ENCODE measurements at regions not wholly inside any gene's neighbourhood (a gene's known extent, or its start where the extent isn't known, plus 50 kb on each side); places are given as distances from the start of the nearest gene placed in this dataset.

- TF ChIP-seq, protein P1, sequence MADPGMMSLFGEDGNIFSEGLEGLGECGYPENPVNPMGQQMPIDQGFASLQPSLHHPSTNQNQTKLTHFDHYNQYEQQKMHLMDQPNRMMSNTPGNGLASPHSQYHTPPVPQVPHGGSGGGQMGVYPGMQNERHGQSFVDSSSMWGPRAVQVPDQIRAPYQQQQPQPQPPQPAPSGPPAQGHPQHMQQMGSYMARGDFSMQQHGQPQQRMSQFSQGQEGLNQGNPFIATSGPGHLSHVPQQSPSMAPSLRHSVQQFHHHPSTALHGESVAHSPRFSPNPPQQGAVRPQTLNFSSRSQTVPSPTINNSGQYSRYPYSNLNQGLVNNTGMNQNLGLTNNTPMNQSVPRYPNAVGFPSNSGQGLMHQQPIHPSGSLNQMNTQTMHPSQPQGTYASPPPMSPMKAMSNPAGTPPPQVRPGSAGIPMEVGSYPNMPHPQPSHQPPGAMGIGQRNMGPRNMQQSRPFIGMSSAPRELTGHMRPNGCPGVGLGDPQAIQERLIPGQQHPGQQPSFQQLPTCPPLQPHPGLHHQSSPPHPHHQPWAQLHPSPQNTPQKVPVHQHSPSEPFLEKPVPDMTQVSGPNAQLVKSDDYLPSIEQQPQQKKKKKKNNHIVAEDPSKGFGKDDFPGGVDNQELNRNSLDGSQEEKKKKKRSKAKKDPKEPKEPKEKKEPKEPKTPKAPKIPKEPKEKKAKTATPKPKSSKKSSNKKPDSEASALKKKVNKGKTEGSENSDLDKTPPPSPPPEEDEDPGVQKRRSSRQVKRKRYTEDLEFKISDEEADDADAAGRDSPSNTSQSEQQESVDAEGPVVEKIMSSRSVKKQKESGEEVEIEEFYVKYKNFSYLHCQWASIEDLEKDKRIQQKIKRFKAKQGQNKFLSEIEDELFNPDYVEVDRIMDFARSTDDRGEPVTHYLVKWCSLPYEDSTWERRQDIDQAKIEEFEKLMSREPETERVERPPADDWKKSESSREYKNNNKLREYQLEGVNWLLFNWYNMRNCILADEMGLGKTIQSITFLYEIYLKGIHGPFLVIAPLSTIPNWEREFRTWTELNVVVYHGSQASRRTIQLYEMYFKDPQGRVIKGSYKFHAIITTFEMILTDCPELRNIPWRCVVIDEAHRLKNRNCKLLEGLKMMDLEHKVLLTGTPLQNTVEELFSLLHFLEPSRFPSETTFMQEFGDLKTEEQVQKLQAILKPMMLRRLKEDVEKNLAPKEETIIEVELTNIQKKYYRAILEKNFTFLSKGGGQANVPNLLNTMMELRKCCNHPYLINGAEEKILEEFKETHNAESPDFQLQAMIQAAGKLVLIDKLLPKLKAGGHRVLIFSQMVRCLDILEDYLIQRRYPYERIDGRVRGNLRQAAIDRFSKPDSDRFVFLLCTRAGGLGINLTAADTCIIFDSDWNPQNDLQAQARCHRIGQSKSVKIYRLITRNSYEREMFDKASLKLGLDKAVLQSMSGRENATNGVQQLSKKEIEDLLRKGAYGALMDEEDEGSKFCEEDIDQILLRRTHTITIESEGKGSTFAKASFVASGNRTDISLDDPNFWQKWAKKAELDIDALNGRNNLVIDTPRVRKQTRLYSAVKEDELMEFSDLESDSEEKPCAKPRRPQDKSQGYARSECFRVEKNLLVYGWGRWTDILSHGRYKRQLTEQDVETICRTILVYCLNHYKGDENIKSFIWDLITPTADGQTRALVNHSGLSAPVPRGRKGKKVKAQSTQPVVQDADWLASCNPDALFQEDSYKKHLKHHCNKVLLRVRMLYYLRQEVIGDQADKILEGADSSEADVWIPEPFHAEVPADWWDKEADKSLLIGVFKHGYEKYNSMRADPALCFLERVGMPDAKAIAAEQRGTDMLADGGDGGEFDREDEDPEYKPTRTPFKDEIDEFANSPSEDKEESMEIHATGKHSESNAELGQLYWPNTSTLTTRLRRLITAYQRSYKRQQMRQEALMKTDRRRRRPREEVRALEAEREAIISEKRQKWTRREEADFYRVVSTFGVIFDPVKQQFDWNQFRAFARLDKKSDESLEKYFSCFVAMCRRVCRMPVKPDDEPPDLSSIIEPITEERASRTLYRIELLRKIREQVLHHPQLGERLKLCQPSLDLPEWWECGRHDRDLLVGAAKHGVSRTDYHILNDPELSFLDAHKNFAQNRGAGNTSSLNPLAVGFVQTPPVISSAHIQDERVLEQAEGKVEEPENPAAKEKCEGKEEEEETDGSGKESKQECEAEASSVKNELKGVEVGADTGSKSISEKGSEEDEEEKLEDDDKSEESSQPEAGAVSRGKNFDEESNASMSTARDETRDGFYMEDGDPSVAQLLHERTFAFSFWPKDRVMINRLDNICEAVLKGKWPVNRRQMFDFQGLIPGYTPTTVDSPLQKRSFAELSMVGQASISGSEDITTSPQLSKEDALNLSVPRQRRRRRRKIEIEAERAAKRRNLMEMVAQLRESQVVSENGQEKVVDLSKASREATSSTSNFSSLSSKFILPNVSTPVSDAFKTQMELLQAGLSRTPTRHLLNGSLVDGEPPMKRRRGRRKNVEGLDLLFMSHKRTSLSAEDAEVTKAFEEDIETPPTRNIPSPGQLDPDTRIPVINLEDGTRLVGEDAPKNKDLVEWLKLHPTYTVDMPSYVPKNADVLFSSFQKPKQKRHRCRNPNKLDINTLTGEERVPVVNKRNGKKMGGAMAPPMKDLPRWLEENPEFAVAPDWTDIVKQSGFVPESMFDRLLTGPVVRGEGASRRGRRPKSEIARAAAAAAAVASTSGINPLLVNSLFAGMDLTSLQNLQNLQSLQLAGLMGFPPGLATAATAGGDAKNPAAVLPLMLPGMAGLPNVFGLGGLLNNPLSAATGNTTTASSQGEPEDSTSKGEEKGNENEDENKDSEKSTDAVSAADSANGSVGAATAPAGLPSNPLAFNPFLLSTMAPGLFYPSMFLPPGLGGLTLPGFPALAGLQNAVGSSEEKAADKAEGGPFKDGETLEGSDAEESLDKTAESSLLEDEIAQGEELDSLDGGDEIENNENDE (IDR thresholded peaks at IDR 0.05; ENCODE audit: insufficient replicate concordance, low read length): no peak
- no peak for TF ChIP-seq POLR2AphosphoS5 (IDR thresholded peaks at IDR 0.05; ENCODE audit: low read depth, low read length)
- TF ChIP-seq SIX5 (IDR thresholded peaks at IDR 0.05; ENCODE audit: low read depth, low read length): no peak
- TF ChIP-seq USF2 (IDR thresholded peaks at IDR 0.05; ENCODE audit: low read length): no peak
- no peak for TF ChIP-seq BCL11A (IDR thresholded peaks at IDR 0.05; ENCODE audit: low read depth in 2 of 2, low read length in 2 of 2)
- no peak for TF ChIP-seq ATF2 (IDR thresholded peaks at IDR 0.05; ENCODE audit: low read length)
- no peak for TF ChIP-seq NRF1 (IDR thresholded peaks at IDR 0.05; ENCODE audit: low read depth, low read length)
- TF ChIP-seq NANOG (IDR thresholded peaks at IDR 0.05; ENCODE audit: insufficient read depth, low read depth, low read length, poor library complexity, severe bottlenecking): no peak
These were observed 589.3 kb upstream of the KCNMB2 start (continued) for GRCh38 chr3:177946936-177947335.
